Stimulated activated CD8-positive, alpha-beta memory T cell treated with anti-CD3 and anti-CD28 coated beads, Interleukin-15, amount 100 ng/mL, for 1 hour (primary cell): ENCODE measurements at regions not wholly inside any gene's neighbourhood (a gene's known extent, or its start where the extent isn't known, plus 50 kb on each side); places are given as distances from the start of the nearest gene placed in this dataset.

ENCODE experiments used
- DNase-seq: peaks from one replicate; pipeline ENCODE4 v3.0.0-alpha.2; 2020; ENCODE audit warnings: low read depth

- no peak for DNase-seq
Observed at GRCh38 chr13:74661851-74662250, 527.6 kb upstream of the KLF12 start.

- DNase-seq = no peak
Observed at GRCh38 chr13:74657765-74658164, 523.6 kb upstream of the KLF12 start.

- DNase-seq = no peak
Observed at GRCh38 chr13:74651121-74651520, 516.9 kb upstream of the KLF12 start.

- no peak for DNase-seq
Observed at GRCh38 chr13:74647991-74648390, 513.8 kb upstream of the KLF12 start.

GRCh38 chr13:74647211-74647610, 513.0 kb upstream of the KLF12 start:
- DNase-seq = no peak

- no peak for DNase-seq
Observed at GRCh38 chr13:74646091-74646490, 511.9 kb upstream of the KLF12 start.

GRCh38 chr13:74645586-74645985, 511.4 kb upstream of the KLF12 start:
- no peak for DNase-seq

- DNase-seq = no peak
Observed at GRCh38 chr13:74644229-74644628, 510.0 kb upstream of the KLF12 start.

GRCh38 chr13:74641586-74641985, 507.4 kb upstream of the KLF12 start:
- DNase-seq = no peak

- no peak for DNase-seq
Observed at GRCh38 chr13:74633734-74634133, 499.5 kb upstream of the KLF12 start.

GRCh38 chr13:74629985-74630384, 495.8 kb upstream of the KLF12 start:
- DNase-seq = no peak

- no peak for DNase-seq
Observed at GRCh38 chr13:74625541-74625940, 491.3 kb upstream of the KLF12 start.

- DNase-seq = no peak
Observed at GRCh38 chr13:74623761-74624160, 489.6 kb upstream of the KLF12 start.

GRCh38 chr13:74622284-74622683, 488.1 kb upstream of the KLF12 start:
- DNase-seq = no peak

- DNase-seq = no peak
Observed at GRCh38 chr13:74620711-74621110, 486.5 kb upstream of the KLF12 start.

GRCh38 chr13:74620308-74620707, 486.1 kb upstream of the KLF12 start:
- DNase-seq = no peak

- no peak for DNase-seq
Observed at GRCh38 chr13:74597526-74597925, 463.3 kb upstream of the KLF12 start.

GRCh38 chr13:74596691-74597090, 462.5 kb upstream of the KLF12 start:
- no peak for DNase-seq

- DNase-seq = no peak
Observed at GRCh38 chr13:74593688-74594087, 459.5 kb upstream of the KLF12 start.

GRCh38 chr13:74586847-74587246, 452.6 kb upstream of the KLF12 start:
- DNase-seq = no peak

- DNase-seq = no peak
Observed at GRCh38 chr13:74576420-74576819, 442.2 kb upstream of the KLF12 start.

- DNase-seq = peak; percentile 6
Observed at GRCh38 chr13:74575729-74576125, 441.5 kb upstream of the KLF12 start.

GRCh38 chr13:74574964-74575728, 440.9 kb upstream of the KLF12 start:
- DNase-seq = no peak

GRCh38 chr13:74573654-74574053, 439.4 kb upstream of the KLF12 start:
- no peak for DNase-seq
